HT1080 (cell line): ENCODE measurements at regions not wholly inside any gene's neighbourhood (a gene's known extent, or its start where the extent isn't known, plus 50 kb on each side); places are given as distances from the start of the nearest gene placed in this dataset.

Experiments
- DNase-seq: peaks from one replicate; pipeline ENCODE4 v3.0.0-alpha.2; 2015; ENCODE audit warnings: low read depth

GRCh38 chr12:132395192-132395907 is 66.0 kb upstream of the GALNT9 start:
- DNase-seq = no peak

- no peak for DNase-seq
Observed at GRCh38 chr12:132393991-132394949, 64.9 kb upstream of the GALNT9 start.

- peak; percentile 45 for DNase-seq
Observed at GRCh38 chr12:132393245-132393795, 63.9 kb upstream of the GALNT9 start.

GRCh38 chr12:132392389-132393244 is 63.2 kb upstream of the GALNT9 start:
- no peak for DNase-seq

GRCh38 chr12:132391326-132392041 is 62.1 kb upstream of the GALNT9 start:
- no peak for DNase-seq

- no peak for DNase-seq
Observed at GRCh38 chr12:132390287-132391076, 61.1 kb upstream of the GALNT9 start.

DNA sequence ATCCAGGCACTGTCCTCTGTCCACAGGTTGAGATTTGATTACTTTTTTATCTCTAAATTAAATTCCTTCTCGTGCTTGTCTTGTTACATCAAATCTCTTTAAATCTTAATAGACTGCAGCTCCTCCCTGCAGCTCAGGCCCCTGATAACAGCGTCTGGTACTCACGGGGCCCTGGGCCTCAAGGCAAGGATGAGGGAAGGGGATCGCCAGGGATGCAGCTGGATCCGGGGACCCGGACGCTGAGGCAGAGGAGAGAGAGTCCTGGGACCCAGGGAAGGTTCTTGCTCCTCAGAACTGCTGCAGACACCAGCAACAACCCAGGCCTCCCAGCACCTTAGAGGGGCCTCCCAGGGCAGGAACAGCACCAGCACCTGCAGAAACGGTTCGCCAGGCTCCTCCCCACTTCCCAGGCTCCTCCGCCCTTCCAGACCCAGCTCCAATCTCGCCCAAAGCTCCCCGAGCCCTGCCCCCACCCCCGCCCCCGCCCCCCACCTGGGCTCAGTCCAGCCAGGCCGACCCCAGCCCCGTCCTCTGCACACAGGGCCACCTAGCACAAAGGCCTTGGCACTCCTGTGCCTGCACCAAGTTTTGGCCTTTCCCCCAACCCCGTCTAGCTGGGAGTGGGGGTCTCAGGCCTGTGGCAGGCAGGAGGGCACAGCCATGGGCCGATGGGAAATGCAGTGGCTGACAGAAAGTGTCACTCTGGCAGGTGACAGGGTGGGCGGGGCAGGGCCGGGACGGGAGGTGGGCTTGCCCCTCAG is 60.3 kb upstream of the GALNT9 start:
- no peak for DNase-seq

DNA sequence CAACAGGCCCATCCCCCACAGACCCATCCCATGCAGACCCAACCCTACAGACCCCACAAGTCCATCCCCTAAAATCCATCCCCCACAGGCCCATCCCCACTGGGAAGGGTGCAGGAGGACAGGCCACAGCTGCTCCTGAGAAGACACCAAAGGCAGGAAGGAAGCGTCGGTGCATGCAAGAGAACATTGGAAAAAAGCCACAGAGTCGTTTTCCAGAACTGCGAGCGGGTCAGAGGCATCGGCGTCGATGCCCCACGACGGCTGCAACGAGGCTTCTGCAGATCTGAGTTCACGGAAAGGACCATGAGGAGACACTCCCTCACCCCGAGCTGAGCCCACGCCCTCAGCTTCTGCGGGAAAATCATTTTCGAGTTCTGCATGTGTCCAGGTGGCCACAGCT is 59.6 kb upstream of the GALNT9 start:
- no peak for DNase-seq

- DNase-seq = no peak
Observed at GRCh38 chr12:132388379-132389015, 59.1 kb upstream of the GALNT9 start.

- DNase-seq = no peak
Observed at GRCh38 chr12:132386926-132387497, 57.6 kb upstream of the GALNT9 start.

GRCh38 chr12:132385923-132386751 is 56.7 kb upstream of the GALNT9 start:
- DNase-seq = no peak

GRCh38 chr12:132384916-132385774 is 55.8 kb upstream of the GALNT9 start:
- no peak for DNase-seq

DNA sequence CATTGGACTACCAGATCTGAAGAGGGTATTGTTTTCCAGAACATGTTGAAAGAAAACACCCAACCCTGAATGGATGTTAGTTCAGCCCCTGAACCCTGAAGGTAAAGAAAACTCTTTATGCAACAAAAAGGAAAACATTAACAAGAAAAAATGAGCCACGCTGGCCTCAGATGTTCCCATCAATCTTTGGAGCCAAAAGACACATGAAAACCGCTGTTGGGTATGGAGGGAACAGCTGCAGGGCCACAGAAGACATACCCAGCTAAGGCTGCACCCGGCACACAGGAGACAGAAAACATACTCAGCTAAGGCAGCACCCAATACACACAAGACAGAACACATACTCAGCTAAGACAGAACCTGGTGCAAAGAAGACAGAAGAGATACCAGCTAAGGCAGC is 51.3 kb upstream of the GALNT9 start:
- no peak for DNase-seq

GRCh38 chr12:132379996-132380395 is 50.6 kb upstream of the GALNT9 start:
- no peak for DNase-seq

GRCh38 chr12:132379576-132379975 is 50.2 kb upstream of the GALNT9 start:
- DNase-seq = no peak
